Neural cell (in vitro differentiated cells): ENCODE measurements at regions not wholly inside any gene's neighbourhood (a gene's known extent, or its start where the extent isn't known, plus 50 kb on each side); places are given as distances from the start of the nearest gene placed in this dataset.
A peak's percentile ranks its signal among the peaks of the same experiment; 100 is the strongest.

Experiments
- CTCF ChIP-seq: fragments of 450-650 bp; IDR thresholded peaks from 2 replicates; pipeline ENCODE4 v1.5.1; 2014; ENCODE audit warnings: antibody characterized with exemption, mild to moderate bottlenecking, moderate library complexity; ENCODE audit not compliant: poor library complexity, severe bottlenecking
- EZH2 ChIP-seq: fragments of 200-600, 300-800 bp; shearing (Covaris generic), sonication (generic); IDR thresholded peaks from 2 replicates; pipeline ENCODE4 v1.6.1; 2014; ENCODE audit warnings: antibody characterized with exemption, low read length, borderline replicate concordance, mild to moderate bottlenecking; ENCODE audit not compliant: insufficient read depth, poor library complexity, severe bottlenecking
- RAD21 ChIP-seq: fragments of 450-650 bp; conservative IDR thresholded peaks from 2 replicates; pipeline ENCODE4 v1.6.1; 2014; ENCODE audit warnings: antibody characterized with exemption, mild to moderate bottlenecking, moderate library complexity

- TF ChIP-seq RAD21 (peak; percentile 49), CTCF (peak; percentile 63), EZH2 (no peak)
Measured at GRCh38 chr3:182490596-182491491, 302.5 kb upstream of the ATP11B start.
